ENCODE measurements at regions not wholly inside any gene's neighbourhood (a gene's known extent, or its start where the extent isn't known, plus 50 kb on each side); places are given as distances from the start of the nearest gene placed in this dataset.

DNA sequence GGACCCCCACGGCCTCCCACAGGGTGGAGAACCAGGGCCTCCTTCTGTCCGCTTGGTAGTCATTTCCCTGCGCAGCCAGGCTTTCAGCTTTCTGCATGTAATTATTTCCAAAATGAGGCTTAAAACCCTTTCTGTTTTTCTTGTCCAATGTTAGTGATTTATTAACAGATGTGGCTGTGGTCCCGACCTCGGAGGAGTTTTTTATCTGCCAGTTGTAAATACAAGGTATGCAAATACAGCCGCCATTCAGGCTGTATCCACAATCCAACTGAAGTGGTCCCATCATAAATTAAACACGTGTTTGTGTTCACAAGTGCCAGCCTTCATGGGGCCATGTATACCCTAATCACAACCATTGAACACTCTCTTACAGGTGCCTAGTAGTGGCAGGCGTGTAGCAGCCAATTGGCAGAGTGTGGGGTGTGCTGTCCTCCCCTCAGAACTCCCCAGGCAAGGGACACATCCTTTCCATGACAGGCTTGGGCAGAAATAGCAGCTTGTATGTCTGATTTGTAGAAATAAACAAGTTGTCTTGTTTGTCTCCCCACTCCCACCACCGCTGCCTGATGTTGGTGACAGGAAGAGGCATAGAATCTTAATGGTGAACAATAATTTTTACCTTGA lies 251.3 kb upstream of the MKI67 start:
- DNase-seq = no peak
- no peak overlapping the region for H3K4me3 ChIP-seq (ENCODE audit: low read depth in 2 of 2, low read length in 1 of 2)
- no peaks in the 10 kb centered on the region for H3F3A ChIP-seq (replicated peaks; ENCODE audit: insufficient read depth)
- no peaks in the 10 kb centered on the region for H3K9me3 ChIP-seq
- no peak overlapping the region for H3K9ac ChIP-seq
- no peaks in the 10 kb centered on the region for H4K20me1 ChIP-seq (ENCODE audit: insufficient read depth)
- ChIA-PET CTCF (interaction anchor here (1.1 kb wide), 1 partner anchor 19 kb away, joined by 3 read pairs; no protein-coding TSS in a partner anchor), POLR2A (no interaction called here)
- TF ChIP-seq TCF12 (IDR thresholded peaks at IDR 0.05) = no peak
- no peak for TF ChIP-seq RCOR1 (IDR thresholded peaks at IDR 0.05; ENCODE audit: low read length)
- no peak for TF ChIP-seq NFIC (IDR thresholded peaks at IDR 0.05; ENCODE audit: borderline replicate concordance)
- no peak for TF ChIP-seq YY1 (IDR thresholded peaks at IDR 0.05; ENCODE audit: low read depth)
- no peak overlapping the region for H2AFZ ChIP-seq (ENCODE audit: low read depth)
- no peaks in the 10 kb centered on the region for H3K79me2 ChIP-seq (ENCODE audit: insufficient read depth)
- no peaks in the 10 kb centered on the region for H3K9me2 ChIP-seq
- no peak overlapping the region for H3K4me2 ChIP-seq
- no peaks in the 10 kb centered on the region for H3K4me1 ChIP-seq (ENCODE audit: control insufficient read depth in 1 of 2, insufficient read depth in 2 of 2, low read depth in 1 of 2, low read length in 1 of 2)
- WGBS (ENCODE audit: low lambda C conversion rate) = 22% methylated on average over 9 of the region's 9 CpGs
- no peaks in the 10 kb centered on the region for H3K36me3 ChIP-seq (replicated peaks in 1 of 2; ENCODE audit: control insufficient read depth in 1 of 2, insufficient read depth in 2 of 2, low read length in 1 of 2)
- no peaks in the 10 kb centered on the region for H3K27me3 ChIP-seq (ENCODE audit: insufficient read depth)
- no peak overlapping the region for H3K27ac ChIP-seq (ENCODE audit: low read depth in 2 of 2, low read length in 1 of 2)

DNA sequence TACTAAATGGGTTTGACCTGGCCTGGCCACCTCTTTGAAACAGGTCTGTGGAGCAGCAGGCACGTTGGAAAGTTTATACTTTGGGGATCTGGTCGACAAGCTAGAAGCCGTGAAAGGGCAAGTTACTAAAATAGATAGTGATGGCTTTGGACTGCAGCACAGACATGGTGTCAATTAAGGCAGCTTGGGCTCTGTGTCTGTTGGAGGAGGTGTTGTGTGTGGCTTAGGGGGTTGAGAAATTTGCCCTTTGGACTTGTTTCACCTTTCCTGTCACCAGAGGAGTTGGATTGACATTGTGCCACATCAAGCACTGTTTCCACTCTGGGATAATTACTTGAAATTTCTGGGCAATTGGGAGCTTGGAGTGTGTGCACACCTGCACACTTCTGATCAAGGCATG lies 251.8 kb upstream of the MKI67 start:
- DNase-seq = no peak
- 15% methylated on average over 3 of the region's 3 CpGs for WGBS (ENCODE audit: low lambda C conversion rate)
- no peak overlapping the region for H3K4me3 ChIP-seq (ENCODE audit: low read depth in 2 of 2, low read length in 1 of 2)
- no peak overlapping the region for H3K4me2 ChIP-seq
- no peak overlapping the region for H3K27ac ChIP-seq (ENCODE audit: low read depth in 2 of 2, low read length in 1 of 2)
- H3K79me2 ChIP-seq (ENCODE audit: insufficient read depth) = no peaks in the 10 kb centered on the region
- no peak overlapping the region for H2AFZ ChIP-seq (ENCODE audit: low read depth)
- no peaks in the 10 kb centered on the region for H3K36me3 ChIP-seq (replicated peaks in 1 of 2; ENCODE audit: control insufficient read depth in 1 of 2, insufficient read depth in 2 of 2, low read length in 1 of 2)
- no peaks in the 10 kb centered on the region for H3F3A ChIP-seq (replicated peaks; ENCODE audit: insufficient read depth)
- no peaks in the 10 kb centered on the region for H3K9me3 ChIP-seq
- TF ChIP-seq JUND (IDR thresholded peaks at IDR 0.05) (no peak), GATA2 (CRISPR knock-in tag; IDR thresholded peaks at IDR 0.05) (no peak), RFX5 (IDR thresholded peaks at IDR 0.05; ENCODE audit: low read length) (no peak)
- TF ChIP-seq, protein P1, sequence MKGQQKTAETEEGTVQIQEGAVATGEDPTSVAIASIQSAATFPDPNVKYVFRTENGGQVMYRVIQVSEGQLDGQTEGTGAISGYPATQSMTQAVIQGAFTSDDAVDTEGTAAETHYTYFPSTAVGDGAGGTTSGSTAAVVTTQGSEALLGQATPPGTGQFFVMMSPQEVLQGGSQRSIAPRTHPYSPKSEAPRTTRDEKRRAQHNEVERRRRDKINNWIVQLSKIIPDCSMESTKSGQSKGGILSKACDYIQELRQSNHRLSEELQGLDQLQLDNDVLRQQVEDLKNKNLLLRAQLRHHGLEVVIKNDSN (IDR thresholded peaks at IDR 0.05; ENCODE audit: borderline replicate concordance, low read depth) = no peak
- TF ChIP-seq, protein P2, sequence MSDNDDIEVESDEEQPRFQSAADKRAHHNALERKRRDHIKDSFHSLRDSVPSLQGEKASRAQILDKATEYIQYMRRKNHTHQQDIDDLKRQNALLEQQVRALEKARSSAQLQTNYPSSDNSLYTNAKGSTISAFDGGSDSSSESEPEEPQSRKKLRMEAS (IDR thresholded peaks at IDR 0.05; ENCODE audit: low read depth) = no peak
- POLR2A ChIA-PET = no interaction called here
- no peaks in the 10 kb centered on the region for H3K4me1 ChIP-seq (ENCODE audit: control insufficient read depth in 1 of 2, insufficient read depth in 2 of 2, low read depth in 1 of 2, low read length in 1 of 2)
- H3K27me3 ChIP-seq (ENCODE audit: insufficient read depth) = no peaks in the 10 kb centered on the region
- no peak overlapping the region for H3K9ac ChIP-seq
- H3K9me2 ChIP-seq = no peaks in the 10 kb centered on the region
- CTCF ChIA-PET = interaction anchor here (1.1 kb wide), 1 partner anchor 19 kb away, joined by 3 read pairs; no protein-coding TSS in a partner anchor
- H4K20me1 ChIP-seq (ENCODE audit: insufficient read depth) = no peaks in the 10 kb centered on the region

DNA sequence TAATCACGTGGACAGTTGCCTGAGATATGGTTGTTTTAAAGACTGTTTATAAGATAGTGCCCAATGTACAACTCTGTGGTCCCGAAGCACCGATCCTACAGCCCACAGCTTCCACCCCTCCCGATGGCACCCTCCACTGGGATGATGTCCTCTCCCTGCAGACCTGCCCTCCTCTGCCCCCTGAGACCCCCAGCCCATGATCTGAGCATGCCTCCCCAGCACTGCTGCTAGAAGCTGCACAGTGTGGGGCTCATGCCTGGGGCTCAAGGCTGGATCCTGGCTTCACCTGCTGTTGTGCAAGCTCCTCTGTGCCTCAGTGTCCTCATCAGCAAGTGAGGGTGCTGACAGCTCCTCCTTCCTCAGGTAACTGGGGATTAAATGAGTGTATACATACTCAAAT lies 254.7 kb upstream of the MKI67 start:
- Histone ChIP-seq H3K4me2 (no peak overlapping the region), H3F3A (replicated peaks; ENCODE audit: insufficient read depth) (no peaks in the 10 kb centered on the region), H3K27ac (ENCODE audit: low read depth in 2 of 2, low read length in 1 of 2) (no peak overlapping the region), H3K79me2 (ENCODE audit: insufficient read depth) (no peaks in the 10 kb centered on the region), H3K4me1 (ENCODE audit: control insufficient read depth in 1 of 2, insufficient read depth in 2 of 2, low read depth in 1 of 2, low read length in 1 of 2) (no peaks in the 10 kb centered on the region), H4K20me1 (ENCODE audit: insufficient read depth) (no peaks in the 10 kb centered on the region), H3K4me3 (ENCODE audit: low read depth in 2 of 2, low read length in 1 of 2) (no peak overlapping the region), H2AFZ (ENCODE audit: low read depth) (no peak overlapping the region), H3K9me2 (no peaks in the 10 kb centered on the region), H3K9ac (no peak overlapping the region), H3K27me3 (ENCODE audit: insufficient read depth) (no peaks in the 10 kb centered on the region), H3K9me3 (no peaks in the 10 kb centered on the region), H3K36me3 (replicated peaks in 1 of 2; ENCODE audit: control insufficient read depth in 1 of 2, insufficient read depth in 2 of 2, low read length in 1 of 2) (no peaks in the 10 kb centered on the region)
- ChIA-PET CTCF (no interaction called here), POLR2A (no interaction called here)
- WGBS (ENCODE audit: low lambda C conversion rate) = 8% methylated on average over 4 of the region's 4 CpGs
- no peak for DNase-seq
- TF ChIP-seq SMC3 (IDR thresholded peaks at IDR 0.05; ENCODE audit: low read depth, low read length) = no peak
- TF ChIP-seq, protein P3, sequence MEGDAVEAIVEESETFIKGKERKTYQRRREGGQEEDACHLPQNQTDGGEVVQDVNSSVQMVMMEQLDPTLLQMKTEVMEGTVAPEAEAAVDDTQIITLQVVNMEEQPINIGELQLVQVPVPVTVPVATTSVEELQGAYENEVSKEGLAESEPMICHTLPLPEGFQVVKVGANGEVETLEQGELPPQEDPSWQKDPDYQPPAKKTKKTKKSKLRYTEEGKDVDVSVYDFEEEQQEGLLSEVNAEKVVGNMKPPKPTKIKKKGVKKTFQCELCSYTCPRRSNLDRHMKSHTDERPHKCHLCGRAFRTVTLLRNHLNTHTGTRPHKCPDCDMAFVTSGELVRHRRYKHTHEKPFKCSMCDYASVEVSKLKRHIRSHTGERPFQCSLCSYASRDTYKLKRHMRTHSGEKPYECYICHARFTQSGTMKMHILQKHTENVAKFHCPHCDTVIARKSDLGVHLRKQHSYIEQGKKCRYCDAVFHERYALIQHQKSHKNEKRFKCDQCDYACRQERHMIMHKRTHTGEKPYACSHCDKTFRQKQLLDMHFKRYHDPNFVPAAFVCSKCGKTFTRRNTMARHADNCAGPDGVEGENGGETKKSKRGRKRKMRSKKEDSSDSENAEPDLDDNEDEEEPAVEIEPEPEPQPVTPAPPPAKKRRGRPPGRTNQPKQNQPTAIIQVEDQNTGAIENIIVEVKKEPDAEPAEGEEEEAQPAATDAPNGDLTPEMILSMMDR (IDR thresholded peaks at IDR 0.05) = no peak
- TF ChIP-seq RAD21 (IDR thresholded peaks at IDR 0.05; ENCODE audit: low read length) = no peak
- no peak for TF ChIP-seq YY1 (IDR thresholded peaks at IDR 0.05; ENCODE audit: low read depth)
- TF ChIP-seq, protein P4, sequence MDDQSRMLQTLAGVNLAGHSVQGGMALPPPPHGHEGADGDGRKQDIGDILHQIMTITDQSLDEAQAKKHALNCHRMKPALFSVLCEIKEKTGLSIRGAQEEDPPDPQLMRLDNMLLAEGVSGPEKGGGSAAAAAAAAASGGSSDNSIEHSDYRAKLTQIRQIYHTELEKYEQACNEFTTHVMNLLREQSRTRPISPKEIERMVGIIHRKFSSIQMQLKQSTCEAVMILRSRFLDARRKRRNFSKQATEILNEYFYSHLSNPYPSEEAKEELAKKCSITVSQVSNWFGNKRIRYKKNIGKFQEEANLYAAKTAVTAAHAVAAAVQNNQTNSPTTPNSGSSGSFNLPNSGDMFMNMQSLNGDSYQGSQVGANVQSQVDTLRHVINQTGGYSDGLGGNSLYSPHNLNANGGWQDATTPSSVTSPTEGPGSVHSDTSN (IDR thresholded peaks at IDR 0.05) = no peak
- TF ChIP-seq EP300 (IDR thresholded peaks at IDR 0.05; ENCODE audit: borderline replicate concordance in 1 of 2, low read depth in 1 of 2, low read length in 1 of 2) = no peak
- TF ChIP-seq, protein P5, sequence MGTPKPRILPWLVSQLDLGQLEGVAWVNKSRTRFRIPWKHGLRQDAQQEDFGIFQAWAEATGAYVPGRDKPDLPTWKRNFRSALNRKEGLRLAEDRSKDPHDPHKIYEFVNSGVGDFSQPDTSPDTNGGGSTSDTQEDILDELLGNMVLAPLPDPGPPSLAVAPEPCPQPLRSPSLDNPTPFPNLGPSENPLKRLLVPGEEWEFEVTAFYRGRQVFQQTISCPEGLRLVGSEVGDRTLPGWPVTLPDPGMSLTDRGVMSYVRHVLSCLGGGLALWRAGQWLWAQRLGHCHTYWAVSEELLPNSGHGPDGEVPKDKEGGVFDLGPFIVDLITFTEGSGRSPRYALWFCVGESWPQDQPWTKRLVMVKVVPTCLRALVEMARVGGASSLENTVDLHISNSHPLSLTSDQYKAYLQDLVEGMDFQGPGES (IDR thresholded peaks at IDR 0.05; ENCODE audit: low read depth, low read length) = no peak
- TF ChIP-seq NRF1 (IDR thresholded peaks at IDR 0.05; ENCODE audit: low read depth, low read length) = no peak
- TF ChIP-seq MEF2A (IDR thresholded peaks at IDR 0.05; ENCODE audit: borderline replicate concordance, low read depth) = no peak
